K562 (cell line): ENCODE measurements at regions not wholly inside any gene's neighbourhood (a gene's known extent, or its start where the extent isn't known, plus 50 kb on each side); places are given as distances from the start of the nearest gene placed in this dataset.

Source experiments
- ATAC-seq: fragments of 200-7000 bp; cut with Tn5 transposase; 3 replicates; pipeline ENCODE4 v1.9.1; 2020; ENCODE audit warnings: moderate library complexity
- BruUV-seq: library from RNA; stranded (reverse); fragments of 400-500 nt; replicated peaks from 2 replicates; lab custom pipeline; 2021; lab: Mats Ljungman, UMichigan
- CTCF ChIA-PET: fragments of 300-600 bp; formaldehyde crosslinking; extraction: SDS; loops from one replicate; lab custom pipeline; 2021; ENCODE audit warnings: low intra/inter-chr PET ratio; lab: Yijun Ruan, JAX
- POLR2A ChIA-PET: fragments of 300-600, 350-650 bp; sonication (Branson Sonifier 250); formaldehyde crosslinking; extraction: SDS; loops from one replicate; lab custom pipeline; 2021; ENCODE audit warnings: antibody characterized with exemption, inconsistent platforms; lab: Yijun Ruan, JAX
- DNase-seq, 4 experiments: peaks; one replicate each; pipeline versions ENCODE4 v3.0.0 to v3.0.0-alpha.2; 2011 to 2018; ENCODE audit warnings: low spot score in 3 of 4, mixed read lengths in 3 of 4; ENCODE audit errors: extremely low read depth in 1 of 4
- FAIRE-seq: peaks from 2 replicates; lab custom pipeline; 2011; peaks lifted over from hg19 to GRCh38; lab: Jason Lieb, UNC
- H2AFZ ChIP-seq: 2 replicates; pipeline ENCODE4 v1.6.0; 2011; ENCODE audit warnings: low read depth, low read length, control low read depth, inconsistent platforms
- H3K27ac ChIP-seq: fragments of 200-600 bp; 3 replicates; pipeline ENCODE4 v1.8.0; 2011; ENCODE audit warnings: low read depth, mild to moderate bottlenecking, control low read depth, inconsistent platforms, low read length, moderate library complexity, mixed read lengths; ENCODE audit errors: extremely low read depth
- H3K27me3 ChIP-seq, 2 experiments: fragments of 300-600 bp in 1 of 2; 2 replicates in 1 of 2; 3 replicates in 1 of 2; pipeline versions ENCODE4 v1.6.0 to v1.8.0; 2011; ENCODE audit warnings: inconsistent platforms in 2 of 2, low read length in 2 of 2, mild to moderate bottlenecking in 1 of 2, mixed read lengths in 1 of 2, moderate library complexity in 1 of 2; ENCODE audit not compliant: control insufficient read depth in 2 of 2, insufficient read depth in 2 of 2
- H3K36me3 ChIP-seq: fragments of 300-600 bp; 3 replicates; pipeline ENCODE4 v1.8.0; 2011; ENCODE audit warnings: mild to moderate bottlenecking, low read length, inconsistent platforms; ENCODE audit not compliant: control insufficient read depth, insufficient read depth
- H3K4me1 ChIP-seq, 2 experiments: fragments of 200-600 bp in 1 of 2; replicated peaks in 1 of 2; 2 replicates in 1 of 2; 3 replicates in 1 of 2; pipeline versions ENCODE4 v1.5.1 to v1.8.0; 2011; ENCODE audit warnings: inconsistent platforms in 2 of 2, low read length in 2 of 2, mild to moderate bottlenecking in 1 of 2, mixed read lengths in 1 of 2, moderate library complexity in 1 of 2; ENCODE audit not compliant: control insufficient read depth in 2 of 2, insufficient read depth in 2 of 2
- H3K4me2 ChIP-seq: 2 replicates; pipeline ENCODE4 v1.6.1; 2011; ENCODE audit warnings: low read length, control low read depth, inconsistent platforms, mixed read lengths; ENCODE audit not compliant: insufficient read depth
- H3K4me3 ChIP-seq: fragments of 200-600 bp; sonication (generic), shearing (Covaris generic); 2 replicates; pipeline ENCODE4 v1.5.1; 2016; ENCODE audit warnings: control low read depth, inconsistent platforms
- H3K79me2 ChIP-seq: fragments of 200-600 bp; 3 replicates; pipeline ENCODE4 v1.8.0; 2011; ENCODE audit warnings: low read length, inconsistent platforms; ENCODE audit not compliant: control insufficient read depth, insufficient read depth
- H3K9ac ChIP-seq, 2 experiments: 2 replicates each; pipeline versions ENCODE4 v1.6.0 to v1.6.1; 2011; ENCODE audit warnings: low read depth in 2 of 2, low read length in 2 of 2, control low read depth in 1 of 2, inconsistent platforms in 1 of 2, mild to moderate bottlenecking in 1 of 2, mixed read lengths in 1 of 2; ENCODE audit not compliant: insufficient read depth in 1 of 2
- H3K9me1 ChIP-seq: one replicate; pipeline ENCODE4 v1.6.0; 2011; ENCODE audit warnings: inconsistent platforms, mild to moderate bottlenecking, low read length, moderate library complexity; ENCODE audit not compliant: control insufficient read depth, insufficient read depth
- H3K9me3 ChIP-seq: replicated peaks from 2 replicates; pipeline ENCODE4 v1.5.1; 2011; ENCODE audit warnings: low read depth, low read length, inconsistent platforms; ENCODE audit not compliant: control insufficient read depth, insufficient read depth
- H4K20me1 ChIP-seq: replicated peaks from 2 replicates; pipeline ENCODE4 v1.6.1; 2011; ENCODE audit warnings: low read length, inconsistent platforms, mixed read lengths; ENCODE audit not compliant: control insufficient read depth, insufficient read depth
- CREB3L1 ChIP-seq: fragments of 450-650 bp; IDR thresholded peaks from 2 replicates; pipeline ENCODE4 v1.6.1; 2014; ENCODE audit warnings: low read depth, mild to moderate bottlenecking, moderate library complexity, borderline replicate concordance
- KHSRP ChIP-seq: fragments of 450-650 bp; IDR thresholded peaks from 2 replicates; pipeline ENCODE4 v1.6.1; 2017
- ZNF184 ChIP-seq: sonication (generic); formaldehyde crosslinking; IDR thresholded peaks from 2 replicates; pipeline ENCODE4 v1.5.0; 2020; ENCODE audit warnings: missing genetic modification reagents
- ZNF449 ChIP-seq: fragments of 250-450 bp; sonication (Bioruptor Pico); IDR thresholded peaks from 2 replicates; pipeline ENCODE4 v1.8.0; 2022; ENCODE audit warnings: moderate library complexity, mild to moderate bottlenecking, inconsistent platforms
- WGBS: fragments of 100-300 bp; shearing (Covaris generic); methylation state at CpG from one replicate; pipeline ENCODE4 v1.1.6; 2016; ENCODE audit warnings: low coverage, mixed read lengths; ENCODE audit not compliant: insufficient coverage; ENCODE audit errors: missing lambda C conversion rate; 5-methylcytosine and 5-hydroxymethylcytosine counted together
- in situ Hi-C: fragments of 300-500 bp; cut with MboI; formaldehyde crosslinking; loops from 4 replicates; pipeline ENCODE4 v1.15.0; 2018; ENCODE audit warnings: inconsistent platforms, mixed read lengths
- intact Hi-C: fragments of 100-400 bp; cut with micrococcal nuclease; formaldehyde crosslinking; loops from 2 replicates; pipeline ENCODE4 v1.14.2; 2022

- Histone ChIP-seq H4K20me1 (0 out of 2 replicates have a peak, but pooled peaks cover 33% of the 10 kb centered on the region), H3K9ac (no peak overlapping the region), H3K27ac (no peak overlapping the region), H3K36me3 (no peaks in the 10 kb centered on the region), H3K9me1 (no peaks in the 10 kb centered on the region), H3K79me2 (no peaks in the 10 kb centered on the region), H3K9me3 (no peaks in the 10 kb centered on the region), H3K4me1 (peaks cover 0 to 9% of the 10 kb centered on the region in 2 experiments; a peak in 1 of 5 replicates), H3K27me3 (peaks cover 41 to 74% of the 10 kb centered on the region in 2 experiments), H3K4me2 (no peak overlapping the region), H3K4me3 (no peak overlapping the region), H2AFZ (no peak overlapping the region)
- no TSS peak for BruUV-seq
- CTCF ChIA-PET = no interaction called here
- DNase-seq = no peak
- in situ Hi-C loops = no loop called here
- intact Hi-C loops = no loop called here
- WGBS = 3% methylated on average over 3 of the region's 4 CpGs
- no peak for TF ChIP-seq ZNF184
- no peak for TF ChIP-seq ZNF449 (CRISPR knock-in tag)
- no peak for TF ChIP-seq KHSRP
- TF ChIP-seq CREB3L1 = no peak
- POLR2A ChIA-PET = interaction anchor here (2.3 kb wide), 1 partner anchor 11 kb away, joined by 6 read pairs; no protein-coding TSS in a partner anchor
- FAIRE-seq = no peak
- ATAC-seq = no peak
Measured at GRCh38 chr6:41452763-41453162, 93.4 kb upstream of the FOXP4 start.
